Osteocyte (in vitro differentiated cells): ENCODE measurements at regions not wholly inside any gene's neighbourhood (a gene's known extent, or its start where the extent isn't known, plus 50 kb on each side); places are given as distances from the start of the nearest gene placed in this dataset.

Experiments
- DNase-seq: peaks from one replicate; pipeline ENCODE4 v3.0.0; 2021; ENCODE audit warnings: mixed read lengths; ENCODE audit not compliant: unreplicated experiment; ENCODE audit errors: extremely low spot score
- H3K27ac Mint-ChIP-seq: one replicate; pipeline ENCODE4 v1.8.0; 2021; ENCODE audit warnings: mild to moderate bottlenecking, mixed read lengths; ENCODE audit not compliant: unreplicated experiment
- H3K27me3 Mint-ChIP-seq: one replicate; pipeline ENCODE4 v1.8.0; 2021; ENCODE audit warnings: mixed read lengths; ENCODE audit not compliant: unreplicated experiment
- H3K36me3 Mint-ChIP-seq: one replicate; pipeline ENCODE4 v1.8.0; 2021; ENCODE audit warnings: mixed read lengths; ENCODE audit not compliant: unreplicated experiment
- H3K4me1 Mint-ChIP-seq: one replicate; pipeline ENCODE4 v1.8.0; 2021; ENCODE audit warnings: mixed read lengths; ENCODE audit not compliant: unreplicated experiment
- H3K4me3 Mint-ChIP-seq: one replicate; pipeline ENCODE4 v1.8.0; 2021; ENCODE audit warnings: mild to moderate bottlenecking, moderate library complexity, mixed read lengths; ENCODE audit not compliant: unreplicated experiment
- H3K9me3 Mint-ChIP-seq: one replicate; pipeline ENCODE4 v1.8.0; 2021; ENCODE audit warnings: mixed read lengths; ENCODE audit not compliant: unreplicated experiment
- CTCF ChIP-seq: fragments of 200-600 bp; sonication (generic); IDR thresholded peaks from 2 replicates; pipeline ENCODE4 v1.5.0; 2021; ENCODE audit warnings: antibody characterized with exemption, mild to moderate bottlenecking, moderate library complexity

- H3K4me1 Mint-ChIP-seq: no peaks in the 10 kb centered on the region
- no peaks in the 10 kb centered on the region for H3K9me3 Mint-ChIP-seq
- H3K27me3 Mint-ChIP-seq: no peaks in the 10 kb centered on the region
- no peak overlapping the region for H3K4me3 Mint-ChIP-seq
- DNase-seq: no peak
- TF ChIP-seq CTCF: no peak
- no peaks in the 10 kb centered on the region for H3K36me3 Mint-ChIP-seq
- no peak overlapping the region for H3K27ac Mint-ChIP-seq
Observed at GRCh38 chr6:97674802-97675201, 391.8 kb upstream of the MMS22L start.

GRCh38 chr6:97677626-97678025 is 394.6 kb upstream of the MMS22L start:
- no peak for DNase-seq
- no peaks in the 10 kb centered on the region for H3K9me3 Mint-ChIP-seq
- TF ChIP-seq CTCF: no peak
- no peaks in the 10 kb centered on the region for H3K36me3 Mint-ChIP-seq
- H3K4me1 Mint-ChIP-seq: no peaks in the 10 kb centered on the region
- no peak overlapping the region for H3K4me3 Mint-ChIP-seq
- H3K27me3 Mint-ChIP-seq: no peaks in the 10 kb centered on the region
- H3K27ac Mint-ChIP-seq: no peak overlapping the region

- Mint-ChIP-seq H3K36me3 (no peaks in the 10 kb centered on the region), H3K27ac (no peak overlapping the region), H3K9me3 (no peaks in the 10 kb centered on the region), H3K4me3 (no peak overlapping the region), H3K4me1 (no peaks in the 10 kb centered on the region), H3K27me3 (no peaks in the 10 kb centered on the region)
- TF ChIP-seq CTCF: no peak
- no peak for DNase-seq
Observed at GRCh38 chr6:97687916-97688315, 404.9 kb upstream of the MMS22L start.

- no peaks in the 10 kb centered on the region for H3K4me1 Mint-ChIP-seq
- no peak for TF ChIP-seq CTCF
- H3K9me3 Mint-ChIP-seq: no peaks in the 10 kb centered on the region
- no peak overlapping the region for H3K4me3 Mint-ChIP-seq
- H3K27me3 Mint-ChIP-seq: no peaks in the 10 kb centered on the region
- no peak overlapping the region for H3K27ac Mint-ChIP-seq
- no peaks in the 10 kb centered on the region for H3K36me3 Mint-ChIP-seq
- DNase-seq: no peak
Observed at GRCh38 chr6:97689078-97689754, 406.2 kb upstream of the MMS22L start.

GRCh38 chr6:97697456-97697855 is 414.4 kb upstream of the MMS22L start:
- Mint-ChIP-seq H3K27ac (no peak overlapping the region), H3K36me3 (no peaks in the 10 kb centered on the region), H3K4me1 (no peaks in the 10 kb centered on the region), H3K4me3 (no peak overlapping the region), H3K9me3 (no peaks in the 10 kb centered on the region), H3K27me3 (no peaks in the 10 kb centered on the region)
- DNase-seq: no peak
- no peak for TF ChIP-seq CTCF
